ENCODE measurements at regions not wholly inside any gene's neighbourhood (a gene's known extent, or its start where the extent isn't known, plus 50 kb on each side); places are given as distances from the start of the nearest gene placed in this dataset.
A peak's percentile ranks its signal among the peaks of the same experiment; 100 is the strongest.

- Histone ChIP-seq H2AFZ (ENCODE audit: low read depth) (no peak overlapping the region), H3K27me3 (ENCODE audit: insufficient read depth, low read depth) (no peaks in the 10 kb centered on the region), H3K4me1 (ENCODE audit: low read depth, poor library complexity, severe bottlenecking) (peaks cover 38% of the 10 kb centered on the region), H3K36me3 (ENCODE audit: insufficient read depth) (no peaks in the 10 kb centered on the region), H3K4me2 (peak overlapping the region; percentile 9; the same call in 1 of the 2 replicates), H3K4me3 (IDR thresholded peaks at IDR 0.05; ENCODE audit: insufficient read depth, low read depth, low read length) (no peak overlapping the region), H3K27ac (no peak overlapping the region), H4K20me1 (ENCODE audit: insufficient read depth) (no peaks in the 10 kb centered on the region), H3K79me2 (ENCODE audit: insufficient read depth, low read depth) (no peaks in the 10 kb centered on the region), H3K9ac (no peak overlapping the region)
- TF ChIP-seq, protein P1, sequence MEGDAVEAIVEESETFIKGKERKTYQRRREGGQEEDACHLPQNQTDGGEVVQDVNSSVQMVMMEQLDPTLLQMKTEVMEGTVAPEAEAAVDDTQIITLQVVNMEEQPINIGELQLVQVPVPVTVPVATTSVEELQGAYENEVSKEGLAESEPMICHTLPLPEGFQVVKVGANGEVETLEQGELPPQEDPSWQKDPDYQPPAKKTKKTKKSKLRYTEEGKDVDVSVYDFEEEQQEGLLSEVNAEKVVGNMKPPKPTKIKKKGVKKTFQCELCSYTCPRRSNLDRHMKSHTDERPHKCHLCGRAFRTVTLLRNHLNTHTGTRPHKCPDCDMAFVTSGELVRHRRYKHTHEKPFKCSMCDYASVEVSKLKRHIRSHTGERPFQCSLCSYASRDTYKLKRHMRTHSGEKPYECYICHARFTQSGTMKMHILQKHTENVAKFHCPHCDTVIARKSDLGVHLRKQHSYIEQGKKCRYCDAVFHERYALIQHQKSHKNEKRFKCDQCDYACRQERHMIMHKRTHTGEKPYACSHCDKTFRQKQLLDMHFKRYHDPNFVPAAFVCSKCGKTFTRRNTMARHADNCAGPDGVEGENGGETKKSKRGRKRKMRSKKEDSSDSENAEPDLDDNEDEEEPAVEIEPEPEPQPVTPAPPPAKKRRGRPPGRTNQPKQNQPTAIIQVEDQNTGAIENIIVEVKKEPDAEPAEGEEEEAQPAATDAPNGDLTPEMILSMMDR (conservative IDR thresholded peaks at IDR 0.05; ENCODE audit: low read depth, low read length) = peak; percentile 55
Observed at GRCh38 chrX:79270401-79270800, 96.7 kb downstream of the ITM2A start.

- H3K27ac ChIP-seq = no peak overlapping the region
- H3K36me3 ChIP-seq (ENCODE audit: insufficient read depth) = no peaks in the 10 kb centered on the region
- no peak overlapping the region for H2AFZ ChIP-seq (ENCODE audit: low read depth)
- H3K79me2 ChIP-seq (ENCODE audit: insufficient read depth, low read depth) = no peaks in the 10 kb centered on the region
- TF ChIP-seq, protein P1 (conservative IDR thresholded peaks at IDR 0.05; ENCODE audit: low read depth, low read length) = no peak
- H3K4me1 ChIP-seq (ENCODE audit: low read depth, poor library complexity, severe bottlenecking) = peaks cover 46% of the 10 kb centered on the region
- no peaks in the 10 kb centered on the region for H3K27me3 ChIP-seq (ENCODE audit: insufficient read depth, low read depth)
- H3K4me3 ChIP-seq (IDR thresholded peaks at IDR 0.05; ENCODE audit: insufficient read depth, low read depth, low read length) = no peak overlapping the region
- no peaks in the 10 kb centered on the region for H4K20me1 ChIP-seq (ENCODE audit: insufficient read depth)
- no peak overlapping the region for H3K9ac ChIP-seq
- no peak overlapping the region for H3K4me2 ChIP-seq
Observed at GRCh38 chrX:79268788-79269187, 98.3 kb downstream of the ITM2A start.

DNA sequence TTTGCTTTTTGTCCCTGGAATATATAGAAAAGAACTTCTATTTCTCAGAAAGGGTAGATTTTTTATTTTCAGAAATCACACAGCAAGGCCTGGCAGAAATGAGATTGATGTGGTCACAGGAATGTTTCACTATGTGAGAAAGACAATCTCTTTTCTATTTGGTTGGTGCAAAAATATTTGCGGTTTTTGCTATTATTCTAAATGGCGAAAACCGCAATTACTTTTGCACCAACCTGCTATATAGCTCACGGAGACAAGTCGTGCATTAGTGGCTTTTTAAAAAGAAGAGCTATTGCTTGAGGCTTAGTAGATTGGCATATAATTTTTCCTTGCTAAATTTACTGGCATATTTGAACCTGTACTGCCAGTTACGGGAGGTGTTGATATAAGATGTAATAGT, 100.4 kb downstream of the ITM2A start:
- peaks cover 67% of the 10 kb centered on the region for H3K4me1 ChIP-seq (ENCODE audit: low read depth, poor library complexity, severe bottlenecking)
- H3K27ac ChIP-seq = no peak overlapping the region
- H2AFZ ChIP-seq (ENCODE audit: low read depth) = no peak overlapping the region
- H3K9ac ChIP-seq = no peak overlapping the region
- no peaks in the 10 kb centered on the region for H4K20me1 ChIP-seq (ENCODE audit: insufficient read depth)
- no peaks in the 10 kb centered on the region for H3K36me3 ChIP-seq (ENCODE audit: insufficient read depth)
- H3K4me3 ChIP-seq (IDR thresholded peaks at IDR 0.05; ENCODE audit: insufficient read depth, low read depth, low read length) = no peak overlapping the region
- TF ChIP-seq, protein P1 (conservative IDR thresholded peaks at IDR 0.05; ENCODE audit: low read depth, low read length) = no peak
- H3K27me3 ChIP-seq (ENCODE audit: insufficient read depth, low read depth) = no peaks in the 10 kb centered on the region
- H3K4me2 ChIP-seq = peak overlapping the region; percentile 37; the same call in 1 of the 2 replicates
- H3K79me2 ChIP-seq (ENCODE audit: insufficient read depth, low read depth) = no peaks in the 10 kb centered on the region

DNA sequence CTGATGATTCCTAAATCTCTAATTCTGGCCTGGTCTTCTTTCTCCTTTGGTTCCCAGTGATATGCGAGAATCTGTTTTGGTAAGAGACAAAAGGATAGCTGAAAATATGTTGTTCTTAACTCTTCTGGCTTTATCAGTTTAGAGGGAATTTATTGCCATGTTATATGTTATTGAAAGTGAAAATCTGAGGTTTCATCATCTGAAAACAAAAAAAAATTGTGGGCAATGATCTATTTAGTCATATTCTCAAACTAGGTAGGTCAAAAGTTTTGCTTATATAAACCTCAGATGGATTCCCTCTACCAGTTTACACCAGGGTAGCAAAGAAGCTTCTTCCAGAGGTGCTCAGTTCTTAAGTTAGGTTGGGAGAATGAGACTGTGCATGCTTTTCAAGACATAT, 103.6 kb downstream of the ITM2A start:
- TF ChIP-seq, protein P1 (conservative IDR thresholded peaks at IDR 0.05; ENCODE audit: low read depth, low read length) = no peak
- H3K9ac ChIP-seq = no peak overlapping the region

More for the DNA sequence above, 103.6 kb downstream of the ITM2A start:
- Histone ChIP-seq H3K4me3 (IDR thresholded peaks at IDR 0.05; ENCODE audit: insufficient read depth, low read depth, low read length) (no peak overlapping the region), H3K27ac (no peak overlapping the region; the same call in 1 of the 2 replicates), H2AFZ (ENCODE audit: low read depth) (no peak overlapping the region), H3K27me3 (ENCODE audit: insufficient read depth, low read depth) (no peaks in the 10 kb centered on the region), H4K20me1 (ENCODE audit: insufficient read depth) (no peaks in the 10 kb centered on the region), H3K4me1 (ENCODE audit: low read depth, poor library complexity, severe bottlenecking) (peaks cover 81% of the 10 kb centered on the region), H3K36me3 (ENCODE audit: insufficient read depth) (no peaks in the 10 kb centered on the region), H3K4me2 (peak overlapping the region; percentile 26; the same call in 1 of the 2 replicates), H3K79me2 (ENCODE audit: insufficient read depth, low read depth) (no peaks in the 10 kb centered on the region)

Measured in KMS-11 (cell line).